ENCODE measurements at regions not wholly inside any gene's neighbourhood (a gene's known extent, or its start where the extent isn't known, plus 50 kb on each side); places are given as distances from the start of the nearest gene placed in this dataset.

DNA sequence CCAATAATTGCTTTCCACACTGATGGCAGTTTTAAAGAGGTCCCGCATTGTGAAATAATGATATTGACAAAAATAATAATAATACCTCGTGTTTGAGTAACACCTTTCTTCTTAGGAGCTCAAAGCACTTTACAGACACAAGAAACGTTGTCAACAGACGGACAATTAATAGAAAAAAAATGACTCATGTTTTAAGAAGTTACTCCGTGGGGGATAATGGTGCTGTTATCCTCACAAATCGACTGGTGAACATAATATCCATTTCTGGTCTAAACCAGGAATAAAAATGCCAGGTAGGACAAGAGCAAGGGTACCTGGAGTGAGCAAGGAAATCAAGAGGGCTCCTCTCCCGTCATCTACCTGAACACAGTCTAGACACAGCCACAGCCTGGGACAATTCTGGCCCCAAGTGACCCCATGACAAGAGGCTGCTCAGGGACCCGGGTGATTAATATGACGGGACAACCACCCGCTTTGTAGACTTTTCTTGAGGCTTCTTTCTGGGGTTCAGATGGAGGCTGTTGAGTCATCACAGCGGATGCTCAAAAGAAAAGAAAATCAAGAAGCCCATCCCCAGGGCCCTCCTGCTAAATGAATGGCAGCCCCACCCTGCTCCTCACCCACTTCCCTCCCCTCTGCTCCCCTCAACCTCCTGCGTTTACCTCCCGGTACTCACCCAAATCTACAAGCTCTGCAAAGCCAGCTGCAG is 146.2 kb upstream of the IRF2BP2 start:
- TF ChIP-seq, protein P1, sequence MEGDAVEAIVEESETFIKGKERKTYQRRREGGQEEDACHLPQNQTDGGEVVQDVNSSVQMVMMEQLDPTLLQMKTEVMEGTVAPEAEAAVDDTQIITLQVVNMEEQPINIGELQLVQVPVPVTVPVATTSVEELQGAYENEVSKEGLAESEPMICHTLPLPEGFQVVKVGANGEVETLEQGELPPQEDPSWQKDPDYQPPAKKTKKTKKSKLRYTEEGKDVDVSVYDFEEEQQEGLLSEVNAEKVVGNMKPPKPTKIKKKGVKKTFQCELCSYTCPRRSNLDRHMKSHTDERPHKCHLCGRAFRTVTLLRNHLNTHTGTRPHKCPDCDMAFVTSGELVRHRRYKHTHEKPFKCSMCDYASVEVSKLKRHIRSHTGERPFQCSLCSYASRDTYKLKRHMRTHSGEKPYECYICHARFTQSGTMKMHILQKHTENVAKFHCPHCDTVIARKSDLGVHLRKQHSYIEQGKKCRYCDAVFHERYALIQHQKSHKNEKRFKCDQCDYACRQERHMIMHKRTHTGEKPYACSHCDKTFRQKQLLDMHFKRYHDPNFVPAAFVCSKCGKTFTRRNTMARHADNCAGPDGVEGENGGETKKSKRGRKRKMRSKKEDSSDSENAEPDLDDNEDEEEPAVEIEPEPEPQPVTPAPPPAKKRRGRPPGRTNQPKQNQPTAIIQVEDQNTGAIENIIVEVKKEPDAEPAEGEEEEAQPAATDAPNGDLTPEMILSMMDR (optimal IDR thresholded peaks at IDR 0.05 in 1 of 3, IDR thresholded peaks at IDR 0.05 in 1 of 3, conservative IDR thresholded peaks at IDR 0.05 in 1 of 3; ENCODE audit: extremely low read depth in 1 of 3, insufficient read depth in 2 of 3, low read length in 3 of 3) = no peak
- TF ChIP-seq EZH2 (IDR thresholded peaks at IDR 0.05; ENCODE audit: low read length) = no peak
